Endothelial cell of umbilical vein (primary cell): ENCODE measurements at regions not wholly inside any gene's neighbourhood (a gene's known extent, or its start where the extent isn't known, plus 50 kb on each side); places are given as distances from the start of the nearest gene placed in this dataset.

Experiments used
- CTCF ChIP-seq, 2 donors: IDR thresholded peaks; 1 replicate in 1 of 2; 2 replicates in 1 of 2; pipeline ENCODE4 v1.5.1; 2011; ENCODE audit warnings: low read length in 2 of 2, mild to moderate bottlenecking in 2 of 2, moderate library complexity in 2 of 2, control low read depth in 1 of 2, inconsistent platforms in 1 of 2, low read depth in 1 of 2; ENCODE audit not compliant: insufficient read depth in 1 of 2; ENCODE audit errors: extremely low read depth in 1 of 2
- EZH2 ChIP-seq: IDR thresholded peaks from 2 replicates; pipeline ENCODE4 v1.6.1; 2012; ENCODE audit warnings: borderline replicate concordance, low read depth, mild to moderate bottlenecking, moderate library complexity, low read length, inconsistent platforms; ENCODE audit not compliant: severe bottlenecking
- POLR2A ChIP-seq: IDR thresholded peaks from 2 replicates; pipeline ENCODE4 v1.6.1; 2012; ENCODE audit warnings: low read depth, mild to moderate bottlenecking, control low read depth, low read length

- no peak for TF ChIP-seq CTCF (IDR thresholded peaks at IDR 0.05; ENCODE audit: extremely low read depth in 1 of 2, insufficient read depth in 1 of 2, low read depth in 1 of 2, low read length in 2 of 2)
- no peak for TF ChIP-seq POLR2A
- TF ChIP-seq EZH2 = no peak
These were observed 218.2 kb downstream of the NRIP1 start for GRCh38 chr21:14846621-14847020.
